WTC11 (cell line): ENCODE measurements at regions not wholly inside any gene's neighbourhood (a gene's known extent, or its start where the extent isn't known, plus 50 kb on each side); places are given as distances from the start of the nearest gene placed in this dataset.

Experiments used
- ATAC-seq: fragments of 200-7000 bp; cut with Tn5 transposase; 2 replicates; pipeline ENCODE4 v1.10.0; 2021; ENCODE audit warnings: mild to moderate bottlenecking, moderate library complexity
- CTCF ChIA-PET: fragments of 300-600 bp; sonication (Branson Sonifier 250); formaldehyde crosslinking; loops from one replicate; lab custom pipeline; 2021; ENCODE audit warnings: antibody characterized with exemption; lab: Charles Lee
- POLR2A ChIA-PET: fragments of 350-600 bp; sonication (Branson Sonifier 250); formaldehyde crosslinking; loops from one replicate; lab custom pipeline; 2021; ENCODE audit warnings: antibody characterized with exemption; lab: Charles Lee
- DNase-seq: peaks from one replicate; pipeline ENCODE4 v3.0.0; 2021; ENCODE audit warnings: low spot score
- H3K27ac Mint-ChIP-seq: 2 replicates; pipeline ENCODE4 v1.8.0; 2021; ENCODE audit warnings: mixed read lengths
- H3K27me3 Mint-ChIP-seq: 2 replicates; pipeline ENCODE4 v1.8.0; 2021; ENCODE audit warnings: low read depth, mild to moderate bottlenecking, moderate library complexity, mixed read lengths
- H3K36me3 Mint-ChIP-seq: 2 replicates; pipeline ENCODE4 v1.8.0; 2021; ENCODE audit warnings: mixed read lengths
- H3K4me1 Mint-ChIP-seq: 2 replicates; pipeline ENCODE4 v1.8.0; 2022; ENCODE audit warnings: mixed read lengths
- H3K4me3 Mint-ChIP-seq: 2 replicates; pipeline ENCODE4 v1.8.0; 2021; ENCODE audit warnings: mild to moderate bottlenecking, moderate library complexity, mixed read lengths
- H3K9me3 Mint-ChIP-seq: 2 replicates; pipeline ENCODE4 v1.8.0; 2021; ENCODE audit warnings: mixed read lengths
- ATF2 ChIP-seq: sonication (generic); formaldehyde crosslinking; IDR thresholded peaks from 2 replicates; pipeline ENCODE4 v1.8.1; 2022; ENCODE audit warnings: low read depth, missing genetic modification reagents, borderline replicate concordance
- CREM ChIP-seq: sonication (generic); formaldehyde crosslinking; IDR thresholded peaks from 2 replicates; pipeline ENCODE4 v1.8.1; 2022; ENCODE audit warnings: mild to moderate bottlenecking, missing genetic modification reagents, moderate library complexity
- ERG ChIP-seq: fragments of 250-450 bp; sonication (Bioruptor Pico); IDR thresholded peaks from 2 replicates; pipeline ENCODE4 v1.8.0; 2021; ENCODE audit warnings: mild to moderate bottlenecking
- FOXK1 ChIP-seq: sonication (generic); formaldehyde crosslinking; IDR thresholded peaks from 2 replicates; pipeline ENCODE4 v1.8.0; 2022; ENCODE audit warnings: mild to moderate bottlenecking, moderate library complexity, missing genetic modification reagents
- GABPB1 ChIP-seq: sonication (generic); formaldehyde crosslinking; IDR thresholded peaks from 2 replicates; pipeline ENCODE4 v1.8.1; 2023; ENCODE audit warnings: mild to moderate bottlenecking, missing genetic modification reagents
- GRHL2 ChIP-seq: fragments of 250-450 bp; sonication (Bioruptor Pico); IDR thresholded peaks from 2 replicates; pipeline ENCODE4 v1.8.0; 2022; ENCODE audit warnings: mild to moderate bottlenecking, moderate library complexity; ENCODE audit not compliant: insufficient replicate concordance, severe bottlenecking
- GTF2I ChIP-seq: fragments of 250-450 bp; sonication (Bioruptor Pico); conservative IDR thresholded peaks from 2 replicates; pipeline ENCODE4 v1.4.0; 2021; ENCODE audit warnings: mild to moderate bottlenecking
- HMGA2 ChIP-seq: fragments of 250-450 bp; sonication (Bioruptor Pico); IDR thresholded peaks from 2 replicates; pipeline ENCODE4 v1.4.0; 2021; ENCODE audit warnings: mild to moderate bottlenecking, moderate library complexity
- JUN ChIP-seq: sonication (generic); formaldehyde crosslinking; IDR thresholded peaks from 2 replicates; pipeline ENCODE4 v1.8.0; 2023; ENCODE audit warnings: mild to moderate bottlenecking, missing genetic modification reagents
- KAT7 ChIP-seq: sonication (generic); formaldehyde crosslinking; IDR thresholded peaks from 2 replicates; pipeline ENCODE4 v1.8.1; 2023; ENCODE audit warnings: missing genetic modification reagents, mild to moderate bottlenecking, borderline replicate concordance
- MXD4 ChIP-seq: fragments of 250-450 bp; sonication (Bioruptor Pico); IDR thresholded peaks from 2 replicates; pipeline ENCODE4 v1.8.0; 2021; ENCODE audit warnings: mild to moderate bottlenecking, moderate library complexity, borderline replicate concordance
- RORB ChIP-seq: fragments of 250-450 bp; sonication (Bioruptor Pico); IDR thresholded peaks from 2 replicates; pipeline ENCODE4 v1.9.0; 2021; ENCODE audit warnings: mild to moderate bottlenecking
- SMAD4 ChIP-seq: sonication (generic); formaldehyde crosslinking; IDR thresholded peaks from 2 replicates; pipeline ENCODE4 v1.8.0; 2022; ENCODE audit warnings: mild to moderate bottlenecking, missing genetic modification reagents
- SOX15 ChIP-seq: fragments of 250-450 bp; sonication (Bioruptor Pico); IDR thresholded peaks from 2 replicates; pipeline ENCODE4 v1.9.0; 2021; ENCODE audit warnings: mild to moderate bottlenecking
- TCF7 ChIP-seq: sonication (generic); formaldehyde crosslinking; IDR thresholded peaks from 2 replicates; pipeline ENCODE4 v1.8.0; 2022; ENCODE audit warnings: mild to moderate bottlenecking, low read depth, missing genetic modification reagents, moderate library complexity
- ZNF138 ChIP-seq: sonication (generic); formaldehyde crosslinking; conservative IDR thresholded peaks from 2 replicates; pipeline ENCODE4 v1.8.1; 2022; ENCODE audit warnings: mild to moderate bottlenecking, moderate library complexity, missing genetic modification reagents
- TF ChIP-seq, protein P1 (sequence below): sonication (generic); formaldehyde crosslinking; conservative IDR thresholded peaks from 2 replicates; pipeline ENCODE4 v1.8.1; 2022; ENCODE audit warnings: mild to moderate bottlenecking, missing genetic modification reagents
- TF ChIP-seq, protein P2 (sequence below): sonication (generic); formaldehyde crosslinking; IDR thresholded peaks from 2 replicates; pipeline ENCODE4 v1.8.1; 2022; ENCODE audit warnings: mild to moderate bottlenecking, missing genetic modification reagents, moderate library complexity, borderline replicate concordance
- TF ChIP-seq, protein P3 (sequence below): sonication (generic); formaldehyde crosslinking; IDR thresholded peaks from 2 replicates; pipeline ENCODE4 v1.8.1; 2023; ENCODE audit warnings: mild to moderate bottlenecking, missing genetic modification reagents

DNA sequence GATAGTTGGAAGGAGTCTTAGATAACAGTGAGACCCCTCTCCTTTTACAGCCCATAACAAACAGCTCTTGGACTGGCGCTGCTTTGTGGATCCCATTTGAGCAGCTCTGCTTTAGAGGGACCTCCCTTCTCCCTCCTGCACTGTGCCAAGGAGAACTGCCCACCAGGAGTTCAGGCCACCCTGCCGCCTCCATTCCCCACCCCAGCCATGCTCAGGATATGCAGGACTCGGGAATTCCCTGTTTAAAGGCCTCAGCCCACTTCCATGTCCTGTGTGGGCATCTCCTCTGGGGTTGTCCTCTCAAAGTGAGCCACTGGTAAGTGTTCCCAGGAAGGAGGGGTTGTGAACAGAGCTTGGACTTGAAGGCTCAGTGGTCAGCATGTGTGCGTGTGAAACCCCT is 78.9 kb upstream of the ADRA1D start:
- Mint-ChIP-seq H3K9me3 (peaks cover 9% of the 10 kb centered on the region), H3K4me1 (no peaks in the 10 kb centered on the region), H3K27me3 (no peaks in the 10 kb centered on the region), H3K36me3 (no peaks in the 10 kb centered on the region), H3K27ac (no peak overlapping the region), H3K4me3 (no peak overlapping the region)
- POLR2A ChIA-PET: no interaction called here
- no peak for ATAC-seq
- CTCF ChIA-PET: no interaction called here
- DNase-seq: no peak
- TF ChIP-seq GABPB1: no peak
- no peak for TF ChIP-seq GRHL2
- TF ChIP-seq TCF7 (CRISPR knock-in tag): no peak
- TF ChIP-seq FOXK1 (CRISPR knock-in tag): no peak
- no peak for TF ChIP-seq ERG (CRISPR knock-in tag)
- TF ChIP-seq, protein P1, sequence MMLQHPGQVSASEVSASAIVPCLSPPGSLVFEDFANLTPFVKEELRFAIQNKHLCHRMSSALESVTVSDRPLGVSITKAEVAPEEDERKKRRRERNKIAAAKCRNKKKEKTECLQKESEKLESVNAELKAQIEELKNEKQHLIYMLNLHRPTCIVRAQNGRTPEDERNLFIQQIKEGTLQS (CRISPR knock-in tag): no peak
- TF ChIP-seq, protein P2, sequence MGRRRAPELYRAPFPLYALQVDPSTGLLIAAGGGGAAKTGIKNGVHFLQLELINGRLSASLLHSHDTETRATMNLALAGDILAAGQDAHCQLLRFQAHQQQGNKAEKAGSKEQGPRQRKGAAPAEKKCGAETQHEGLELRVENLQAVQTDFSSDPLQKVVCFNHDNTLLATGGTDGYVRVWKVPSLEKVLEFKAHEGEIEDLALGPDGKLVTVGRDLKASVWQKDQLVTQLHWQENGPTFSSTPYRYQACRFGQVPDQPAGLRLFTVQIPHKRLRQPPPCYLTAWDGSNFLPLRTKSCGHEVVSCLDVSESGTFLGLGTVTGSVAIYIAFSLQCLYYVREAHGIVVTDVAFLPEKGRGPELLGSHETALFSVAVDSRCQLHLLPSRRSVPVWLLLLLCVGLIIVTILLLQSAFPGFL (CRISPR knock-in tag): no peak
- no peak for TF ChIP-seq SMAD4 (CRISPR knock-in tag)
- no peak for TF ChIP-seq CREM (CRISPR knock-in tag)
- no peak for TF ChIP-seq SOX15 (CRISPR knock-in tag)

DNA sequence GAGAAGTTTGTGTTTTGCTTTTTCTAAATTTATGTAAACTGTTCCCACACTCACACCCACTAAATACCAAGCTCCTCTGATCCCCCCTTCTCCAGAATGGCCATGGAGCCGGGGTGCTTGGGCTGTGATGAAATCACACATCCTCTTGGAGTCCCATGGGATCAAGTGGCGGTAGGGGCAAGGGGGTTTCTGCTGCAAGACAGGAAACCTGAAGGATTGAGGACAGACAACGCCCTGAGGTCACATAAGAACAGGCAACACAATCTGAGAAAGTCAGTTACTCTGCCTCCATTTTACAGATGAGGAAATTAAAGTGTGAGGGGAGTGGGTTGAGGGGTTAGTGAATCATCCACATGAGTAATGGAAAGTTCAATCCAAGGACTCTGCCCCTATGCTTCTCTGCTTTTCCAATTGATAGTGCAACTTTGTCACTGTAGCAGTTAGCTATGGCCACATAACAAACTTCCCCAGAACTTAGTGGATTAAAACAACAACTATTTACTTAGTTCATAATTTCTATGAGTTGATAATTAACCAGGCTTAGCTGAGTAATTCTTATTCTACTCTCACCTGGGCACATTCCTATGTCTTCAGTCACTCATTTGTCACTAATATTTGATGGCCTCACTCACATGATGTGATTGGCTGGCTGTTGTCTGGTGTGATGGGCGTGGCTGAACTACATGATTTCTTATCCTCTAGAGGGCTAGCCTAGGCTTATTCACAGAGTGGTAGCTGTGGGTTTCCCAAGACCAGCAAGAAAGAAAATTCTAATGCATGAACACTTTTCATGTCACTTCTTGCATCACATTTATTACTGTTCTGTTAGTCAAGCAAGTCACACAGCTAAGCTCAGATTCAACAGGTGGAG is 77.3 kb upstream of the ADRA1D start:
- ChIA-PET POLR2A (no interaction called here), CTCF (no interaction called here)
- Mint-ChIP-seq H3K36me3 (no peaks in the 10 kb centered on the region), H3K27ac (no peak overlapping the region), H3K4me1 (no peaks in the 10 kb centered on the region), H3K9me3 (peaks cover 6% of the 10 kb centered on the region), H3K27me3 (no peaks in the 10 kb centered on the region; the same call in 1 of the 2 replicates), H3K4me3 (no peak overlapping the region)
- no peak for ATAC-seq
- TF ChIP-seq GTF2I (CRISPR knock-in tag) (no peak), JUN (CRISPR knock-in tag) (no peak), ZNF138 (CRISPR knock-in tag) (no peak), MXD4 (no peak)
- TF ChIP-seq, protein P3, sequence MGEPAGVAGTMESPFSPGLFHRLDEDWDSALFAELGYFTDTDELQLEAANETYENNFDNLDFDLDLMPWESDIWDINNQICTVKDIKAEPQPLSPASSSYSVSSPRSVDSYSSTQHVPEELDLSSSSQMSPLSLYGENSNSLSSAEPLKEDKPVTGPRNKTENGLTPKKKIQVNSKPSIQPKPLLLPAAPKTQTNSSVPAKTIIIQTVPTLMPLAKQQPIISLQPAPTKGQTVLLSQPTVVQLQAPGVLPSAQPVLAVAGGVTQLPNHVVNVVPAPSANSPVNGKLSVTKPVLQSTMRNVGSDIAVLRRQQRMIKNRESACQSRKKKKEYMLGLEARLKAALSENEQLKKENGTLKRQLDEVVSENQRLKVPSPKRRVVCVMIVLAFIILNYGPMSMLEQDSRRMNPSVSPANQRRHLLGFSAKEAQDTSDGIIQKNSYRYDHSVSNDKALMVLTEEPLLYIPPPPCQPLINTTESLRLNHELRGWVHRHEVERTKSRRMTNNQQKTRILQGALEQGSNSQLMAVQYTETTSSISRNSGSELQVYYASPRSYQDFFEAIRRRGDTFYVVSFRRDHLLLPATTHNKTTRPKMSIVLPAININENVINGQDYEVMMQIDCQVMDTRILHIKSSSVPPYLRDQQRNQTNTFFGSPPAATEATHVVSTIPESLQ (CRISPR knock-in tag): no peak
- DNase-seq: no peak

DNA sequence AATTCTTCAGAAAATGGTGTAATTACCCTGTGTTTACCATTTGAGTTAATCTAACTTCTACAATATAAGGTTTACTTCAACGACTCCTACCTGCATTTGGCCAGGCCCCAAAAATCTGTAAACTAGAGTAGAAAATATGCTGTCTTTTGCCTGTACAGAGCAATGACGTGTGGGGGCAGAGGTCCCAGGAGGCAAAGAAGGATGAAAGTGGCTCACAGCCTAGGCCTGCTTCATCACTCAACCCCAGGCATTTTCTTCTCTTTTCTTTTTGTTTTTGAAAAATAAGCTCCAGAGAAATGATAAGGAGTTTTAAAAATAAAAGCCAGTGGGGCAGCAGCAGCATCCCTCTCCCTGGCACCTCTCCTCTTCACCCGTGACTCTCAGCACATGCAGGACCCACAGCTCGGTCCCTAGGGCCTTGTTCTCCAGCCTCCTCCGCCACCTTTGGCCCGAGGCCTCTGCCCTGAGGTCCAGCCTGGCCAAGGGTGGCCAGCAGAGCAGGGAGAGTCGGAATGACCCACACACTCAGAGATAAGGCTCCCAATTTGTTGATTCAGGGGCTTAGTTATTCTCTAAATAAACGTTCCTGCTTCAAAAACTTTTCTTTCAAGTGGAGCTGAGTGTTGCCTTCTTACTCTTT is 76.6 kb upstream of the ADRA1D start:
- Mint-ChIP-seq H3K4me1 (no peaks in the 10 kb centered on the region), H3K36me3 (no peaks in the 10 kb centered on the region), H3K27me3 (no peaks in the 10 kb centered on the region; the same call in 1 of the 2 replicates), H3K4me3 (no peak overlapping the region), H3K27ac (no peak overlapping the region), H3K9me3 (peaks cover 11% of the 10 kb centered on the region)
- DNase-seq (no peak), ATAC-seq (no peak)
- ChIA-PET CTCF (no interaction called here), POLR2A (no interaction called here)
- no peak for TF ChIP-seq ATF2 (CRISPR knock-in tag)
- no peak for TF ChIP-seq ZNF138 (CRISPR knock-in tag)
- no peak for TF ChIP-seq SOX15 (CRISPR knock-in tag)
- TF ChIP-seq HMGA2: no peak
- no peak for TF ChIP-seq RORB
- no peak for TF ChIP-seq KAT7
